ENCODE measurements at regions not wholly inside any gene's neighbourhood (a gene's known extent, or its start where the extent isn't known, plus 50 kb on each side); places are given as distances from the start of the nearest gene placed in this dataset.

DNA sequence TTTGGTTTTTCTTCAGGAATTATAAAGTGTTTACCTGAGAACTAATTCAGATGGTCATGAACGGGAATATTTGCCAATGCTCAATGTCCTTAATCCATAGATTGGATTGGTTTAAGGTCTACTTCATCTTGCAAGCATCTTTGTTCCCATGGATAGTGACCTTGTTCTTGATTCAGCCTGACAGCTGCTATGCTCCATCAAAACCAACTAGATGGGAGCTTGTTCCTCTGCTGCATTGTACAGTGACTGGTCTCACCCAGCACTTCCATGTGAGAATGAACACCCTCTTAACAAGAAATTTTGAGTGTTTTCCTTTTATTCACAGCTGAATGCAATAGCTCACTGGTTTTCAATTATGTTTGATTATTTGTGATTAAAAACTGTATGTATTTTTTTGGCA, 312.6 kb upstream of the ACTBL2 start:
- Histone ChIP-seq H3K9ac (ENCODE audit: extremely low read depth, low read length, poor library complexity, severe bottlenecking) (no peak overlapping the region), H3K36me3 (ENCODE audit: control insufficient read depth, insufficient read depth, low read length) (no peaks in the 10 kb centered on the region), H3K4me3 (ENCODE audit: low read length) (no peak overlapping the region), H3K27me3 (ENCODE audit: control insufficient read depth, insufficient read depth, low read length, poor library complexity, severe bottlenecking) (no peaks in the 10 kb centered on the region), H3K4me1 (ENCODE audit: control insufficient read depth, insufficient read depth, low read length) (no peaks in the 10 kb centered on the region), H3K27ac (ENCODE audit: low read depth, low read length) (no peak overlapping the region), H3K9me3 (ENCODE audit: control insufficient read depth, low read length) (no peaks in the 10 kb centered on the region)
- Mint-ChIP-seq H3K4me1 (no peaks in the 10 kb centered on the region), H3K27me3 (ENCODE audit: insufficient read depth) (no peaks in the 10 kb centered on the region), H3K9me3 (no peaks in the 10 kb centered on the region), H3K27ac (no peak overlapping the region), H3K36me3 (ENCODE audit: low read depth) (no peaks in the 10 kb centered on the region), H3K4me3 (no peak overlapping the region)
- WGBS, 2 experiments (ENCODE audit: insufficient coverage in 1 of 2, insufficient read length in 1 of 2) = 91 to 94% methylated on average over 1 of the region's 1 CpG
- TF ChIP-seq, protein P1, sequence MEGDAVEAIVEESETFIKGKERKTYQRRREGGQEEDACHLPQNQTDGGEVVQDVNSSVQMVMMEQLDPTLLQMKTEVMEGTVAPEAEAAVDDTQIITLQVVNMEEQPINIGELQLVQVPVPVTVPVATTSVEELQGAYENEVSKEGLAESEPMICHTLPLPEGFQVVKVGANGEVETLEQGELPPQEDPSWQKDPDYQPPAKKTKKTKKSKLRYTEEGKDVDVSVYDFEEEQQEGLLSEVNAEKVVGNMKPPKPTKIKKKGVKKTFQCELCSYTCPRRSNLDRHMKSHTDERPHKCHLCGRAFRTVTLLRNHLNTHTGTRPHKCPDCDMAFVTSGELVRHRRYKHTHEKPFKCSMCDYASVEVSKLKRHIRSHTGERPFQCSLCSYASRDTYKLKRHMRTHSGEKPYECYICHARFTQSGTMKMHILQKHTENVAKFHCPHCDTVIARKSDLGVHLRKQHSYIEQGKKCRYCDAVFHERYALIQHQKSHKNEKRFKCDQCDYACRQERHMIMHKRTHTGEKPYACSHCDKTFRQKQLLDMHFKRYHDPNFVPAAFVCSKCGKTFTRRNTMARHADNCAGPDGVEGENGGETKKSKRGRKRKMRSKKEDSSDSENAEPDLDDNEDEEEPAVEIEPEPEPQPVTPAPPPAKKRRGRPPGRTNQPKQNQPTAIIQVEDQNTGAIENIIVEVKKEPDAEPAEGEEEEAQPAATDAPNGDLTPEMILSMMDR (conservative IDR thresholded peaks at IDR 0.05) = no peak
- no peak for DNase-seq

DNA sequence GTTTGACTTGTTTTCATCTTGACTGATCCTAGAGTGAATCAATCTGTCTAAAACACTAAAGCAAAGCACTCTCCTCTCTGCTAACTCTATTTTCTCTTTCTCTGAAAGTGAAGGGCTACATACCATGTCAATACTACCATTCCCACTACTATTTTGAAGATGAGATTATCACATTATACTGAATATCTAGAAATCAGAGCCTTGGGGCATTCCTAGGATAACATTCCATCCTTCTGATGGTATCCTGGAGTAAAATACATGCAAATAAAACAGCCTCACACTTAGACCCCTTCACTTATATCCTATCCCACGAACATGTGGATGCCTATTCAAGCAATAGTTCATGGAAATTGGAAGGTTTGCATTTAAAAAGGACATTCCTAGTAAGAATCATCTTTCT, 309.3 kb upstream of the ACTBL2 start:
- no peak overlapping the region for H3K4me3 Mint-ChIP-seq
- no peaks in the 10 kb centered on the region for H3K36me3 Mint-ChIP-seq (ENCODE audit: low read depth)
- Histone ChIP-seq H3K36me3 (ENCODE audit: control insufficient read depth, insufficient read depth, low read length) (no peaks in the 10 kb centered on the region), H3K9ac (ENCODE audit: extremely low read depth, low read length, poor library complexity, severe bottlenecking) (no peak overlapping the region), H3K27ac (ENCODE audit: low read depth, low read length) (no peak overlapping the region), H3K27me3 (ENCODE audit: control insufficient read depth, insufficient read depth, low read length, poor library complexity, severe bottlenecking) (no peaks in the 10 kb centered on the region), H3K4me3 (ENCODE audit: low read length) (no peak overlapping the region), H3K9me3 (ENCODE audit: control insufficient read depth, low read length) (no peaks in the 10 kb centered on the region), H3K4me1 (ENCODE audit: control insufficient read depth, insufficient read depth, low read length) (no peaks in the 10 kb centered on the region)
- 92% methylated on average over 1 of the region's 1 CpG; no CpG with 5 or more reads in 1 of the 2 experiments for WGBS, 2 experiments (ENCODE audit: insufficient coverage in 1 of 2, insufficient read length in 1 of 2)
- no peak for DNase-seq
- H3K27me3 Mint-ChIP-seq (ENCODE audit: insufficient read depth) = no peaks in the 10 kb centered on the region
- TF ChIP-seq, protein P1 (conservative IDR thresholded peaks at IDR 0.05) = no peak
- no peak overlapping the region for H3K27ac Mint-ChIP-seq
- no peaks in the 10 kb centered on the region for H3K9me3 Mint-ChIP-seq
- no peaks in the 10 kb centered on the region for H3K4me1 Mint-ChIP-seq

DNA sequence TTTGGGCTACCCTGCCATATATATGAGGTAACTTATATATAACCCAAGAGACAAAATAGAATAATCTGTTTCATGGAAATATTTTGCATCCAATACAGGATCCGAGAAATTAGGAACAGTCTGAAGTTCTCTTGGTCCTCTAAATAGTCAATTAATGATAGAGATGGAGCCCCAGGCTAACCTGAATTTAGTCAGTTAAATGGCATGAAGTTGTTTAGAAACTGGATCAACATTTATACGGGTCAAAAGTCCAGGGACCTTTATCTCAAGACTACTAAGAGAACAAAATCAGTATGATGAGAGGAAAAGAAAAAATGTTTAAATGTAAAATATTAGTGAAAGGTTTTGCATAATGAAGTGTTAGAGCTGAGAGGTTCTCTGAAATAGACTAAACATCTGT, 303.3 kb upstream of the ACTBL2 start:
- Histone ChIP-seq H3K27ac (ENCODE audit: low read depth, low read length) (no peak overlapping the region), H3K4me1 (ENCODE audit: control insufficient read depth, insufficient read depth, low read length) (no peaks in the 10 kb centered on the region), H3K27me3 (ENCODE audit: control insufficient read depth, insufficient read depth, low read length, poor library complexity, severe bottlenecking) (peaks cover 8% of the 10 kb centered on the region), H3K4me3 (ENCODE audit: low read length) (no peak overlapping the region), H3K9ac (ENCODE audit: extremely low read depth, low read length, poor library complexity, severe bottlenecking) (no peak overlapping the region), H3K9me3 (ENCODE audit: control insufficient read depth, low read length) (no peaks in the 10 kb centered on the region), H3K36me3 (ENCODE audit: control insufficient read depth, insufficient read depth, low read length) (no peaks in the 10 kb centered on the region)
- H3K36me3 Mint-ChIP-seq (ENCODE audit: low read depth) = no peaks in the 10 kb centered on the region
- H3K4me3 Mint-ChIP-seq = no peak overlapping the region
- 82 to 100% methylated on average over 2 of the region's 2 CpGs for WGBS, 2 experiments (ENCODE audit: insufficient coverage in 1 of 2, insufficient read length in 1 of 2)
- no peaks in the 10 kb centered on the region for H3K9me3 Mint-ChIP-seq
- TF ChIP-seq, protein P1 (conservative IDR thresholded peaks at IDR 0.05) = no peak
- no peak overlapping the region for H3K27ac Mint-ChIP-seq
- H3K27me3 Mint-ChIP-seq (ENCODE audit: insufficient read depth) = peaks cover 7% of the 10 kb centered on the region
- DNase-seq = no peak
- no peaks in the 10 kb centered on the region for H3K4me1 Mint-ChIP-seq

Data from endodermal cell (in vitro differentiated cells).